GM12878 (cell line): ENCODE measurements at regions not wholly inside any gene's neighbourhood (a gene's known extent, or its start where the extent isn't known, plus 50 kb on each side); places are given as distances from the start of the nearest gene placed in this dataset.

ENCODE experiments used
- ATAC-seq: fragments of 200-7000 bp; cut with Tn5 transposase; 3 replicates; pipeline ENCODE4 v1.9.1; 2020; ENCODE audit warnings: mild to moderate bottlenecking, moderate library complexity
- BruUV-seq: library from RNA; stranded (reverse); fragments of 400-500 nt; replicated peaks from 2 replicates; lab custom pipeline; 2021; lab: Mats Ljungman, UMichigan
- CTCF ChIA-PET: fragments of 300-600 bp; sonication (Branson Sonifier 250); formaldehyde crosslinking; extraction: SDS; loops from one replicate; lab custom pipeline; 2021; ENCODE audit warnings: inconsistent platforms; lab: Yijun Ruan, JAX
- POLR2A ChIA-PET: fragments of 350-600 bp; formaldehyde crosslinking; extraction: SDS; loops from one replicate; lab custom pipeline; 2021; ENCODE audit warnings: inconsistent platforms; lab: Charles Lee
- RAD21 ChIA-PET: fragments of 300-600 bp; sonication (Branson Sonifier 250); formaldehyde crosslinking; loops from one replicate; lab custom pipeline; 2023; ENCODE audit warnings: antibody characterized with exemption; ENCODE audit not compliant: unreplicated experiment; lab: Charles Lee
- SMC1A ChIA-PET: fragments of 300-600 bp; sonication (Branson Sonifier 250); formaldehyde crosslinking; loops from one replicate; lab custom pipeline; 2023; ENCODE audit not compliant: unreplicated experiment, uncharacterized antibody; lab: Charles Lee
- DNase-seq: peaks from one replicate; pipeline ENCODE4 v3.0.0-alpha.2; 2011; ENCODE audit warnings: low read depth, low spot score
- FAIRE-seq: peaks from 3 replicates; lab custom pipeline; 2011; peaks lifted over from hg19 to GRCh38; lab: Jason Lieb, UNC
- H2AFZ ChIP-seq: 2 replicates; pipeline ENCODE4 v1.6.0; 2011; ENCODE audit warnings: low read depth, low read length, control low read depth; ENCODE audit not compliant: control insufficient read depth
- H3K27ac ChIP-seq: 2 replicates; pipeline ENCODE4 v1.5.1; 2011; ENCODE audit warnings: control low read depth; ENCODE audit not compliant: control insufficient read depth, insufficient read depth
- H3K27me3 ChIP-seq, 2 experiments: replicated peaks in 1 of 2; 2 replicates each; pipeline versions ENCODE4 v1.6.0 to v1.6.1; 2011; ENCODE audit warnings: low read length in 1 of 2; ENCODE audit not compliant: control insufficient read depth in 2 of 2, insufficient read depth in 2 of 2
- H3K36me3 ChIP-seq, 2 experiments: 2 replicates each; pipeline ENCODE4 v1.5.1; 2011; ENCODE audit warnings: low read length in 1 of 2; ENCODE audit not compliant: control insufficient read depth in 2 of 2, insufficient read depth in 2 of 2
- H3K4me1 ChIP-seq: 2 replicates; pipeline ENCODE4 v1.6.1; 2011; ENCODE audit warnings: mild to moderate bottlenecking, low read length, moderate library complexity, mixed read lengths; ENCODE audit not compliant: control insufficient read depth, insufficient read depth
- H3K4me2 ChIP-seq: 2 replicates; pipeline ENCODE4 v1.6.0; 2011; ENCODE audit warnings: control low read depth; ENCODE audit not compliant: control insufficient read depth, insufficient read depth
- H3K4me3 ChIP-seq: fragments of 200-600 bp; sonication (generic); 2 replicates; pipeline ENCODE4 v1.5.1; 2016
- H3K79me2 ChIP-seq: 2 replicates; pipeline ENCODE4 v1.6.0; 2011; ENCODE audit warnings: low read length; ENCODE audit not compliant: control insufficient read depth, insufficient read depth
- H3K9ac ChIP-seq: 2 replicates; pipeline ENCODE4 v1.8.0; 2011; ENCODE audit warnings: low read length, control low read depth, mixed read lengths; ENCODE audit not compliant: control insufficient read depth, insufficient read depth
- H3K9me3 ChIP-seq: replicated peaks from 3 replicates; pipeline ENCODE4 v1.5.1; 2011; ENCODE audit warnings: mild to moderate bottlenecking, low read length; ENCODE audit not compliant: control insufficient read depth, insufficient read depth
- H4K20me1 ChIP-seq: 2 replicates; pipeline ENCODE4 v1.6.0; 2011; ENCODE audit not compliant: control insufficient read depth, insufficient read depth
- BCL3 ChIP-seq: IDR thresholded peaks from 2 replicates; pipeline ENCODE4 v1.6.1; 2011; ENCODE audit warnings: borderline replicate concordance, low read depth, mild to moderate bottlenecking, moderate library complexity, low read length; ENCODE audit not compliant: insufficient read depth, poor library complexity, severe bottlenecking
- CHD1 ChIP-seq: IDR thresholded peaks from 2 replicates; pipeline ENCODE4 v1.6.1; 2012; ENCODE audit warnings: low read depth, low read length, improper control_type of control experiment
- CHD2 ChIP-seq: IDR thresholded peaks from 2 replicates; pipeline ENCODE4 v1.6.1; 2011; ENCODE audit warnings: low read depth, low read length, improper control_type of control experiment, borderline replicate concordance
- DPF2 ChIP-seq: fragments of 450-650 bp; IDR thresholded peaks from 2 replicates; pipeline ENCODE4 v1.6.1; 2017; ENCODE audit warnings: mild to moderate bottlenecking
- HSF1 ChIP-seq: fragments of 150-350 bp; IDR thresholded peaks from 2 replicates; pipeline ENCODE4 v1.6.1; 2014; ENCODE audit warnings: mild to moderate bottlenecking, low read depth, low read length
- PAX5 ChIP-seq: IDR thresholded peaks from 2 replicates; pipeline ENCODE4 v1.6.1; 2011; ENCODE audit warnings: low read depth, low read length, borderline replicate concordance
- RUNX3 ChIP-seq: IDR thresholded peaks from 2 replicates; pipeline ENCODE4 v1.6.1; 2012; ENCODE audit warnings: low read length, inconsistent platforms
- STAT3 ChIP-seq: IDR thresholded peaks from 2 replicates; pipeline ENCODE4 v1.6.1; 2011; ENCODE audit warnings: low read depth, low read length, improper control_type of control experiment
- TCF12 ChIP-seq: IDR thresholded peaks from 2 replicates; pipeline ENCODE4 v1.6.1; 2011; ENCODE audit warnings: low read depth, mild to moderate bottlenecking, low read length
- ZNF24 ChIP-seq: fragments of 450-650 bp; IDR thresholded peaks from 2 replicates; pipeline ENCODE4 v1.6.1; 2017; ENCODE audit warnings: antibody characterized with exemption, mild to moderate bottlenecking
- ZNF592 ChIP-seq: fragments of 450-650 bp; IDR thresholded peaks from 2 replicates; pipeline ENCODE4 v1.6.1; 2017; ENCODE audit warnings: mild to moderate bottlenecking, moderate library complexity
- WGBS: methylation state at CpG from one replicate; pipeline ENCODE4 v1.1.6; 2016; ENCODE audit warnings: low lambda C conversion rate; ENCODE audit not compliant: insufficient replicate concordance, insufficient coverage; ENCODE audit errors: missing lambda C conversion rate; 5-methylcytosine and 5-hydroxymethylcytosine counted together
- in situ Hi-C: fragments of 300-500 bp; cut with MboI; formaldehyde crosslinking; loops from 9 replicates; pipeline ENCODE4 v1.14.3; 2018; ENCODE audit warnings: mixed read lengths
- intact Hi-C: fragments of 100-400 bp; cut with micrococcal nuclease; formaldehyde crosslinking; loops from one replicate; pipeline ENCODE4 v1.14.2; 2022; ENCODE audit not compliant: unreplicated experiment
- TF ChIP-seq, protein P1 (sequence below): IDR thresholded peaks from 2 replicates; pipeline ENCODE4 v1.6.1; 2012; ENCODE audit warnings: low read depth, low read length, improper control_type of control experiment
- TF ChIP-seq, protein P2 (sequence below): IDR thresholded peaks from 2 replicates; pipeline ENCODE4 v1.6.1; 2011; ENCODE audit warnings: low read depth, mild to moderate bottlenecking, low read length, moderate library complexity, borderline replicate concordance; ENCODE audit errors: extremely low read depth
- TF ChIP-seq, protein P3 (sequence below): IDR thresholded peaks from 2 replicates; pipeline ENCODE4 v1.6.1; 2012; ENCODE audit warnings: low read depth, low read length, improper control_type of control experiment

DNA sequence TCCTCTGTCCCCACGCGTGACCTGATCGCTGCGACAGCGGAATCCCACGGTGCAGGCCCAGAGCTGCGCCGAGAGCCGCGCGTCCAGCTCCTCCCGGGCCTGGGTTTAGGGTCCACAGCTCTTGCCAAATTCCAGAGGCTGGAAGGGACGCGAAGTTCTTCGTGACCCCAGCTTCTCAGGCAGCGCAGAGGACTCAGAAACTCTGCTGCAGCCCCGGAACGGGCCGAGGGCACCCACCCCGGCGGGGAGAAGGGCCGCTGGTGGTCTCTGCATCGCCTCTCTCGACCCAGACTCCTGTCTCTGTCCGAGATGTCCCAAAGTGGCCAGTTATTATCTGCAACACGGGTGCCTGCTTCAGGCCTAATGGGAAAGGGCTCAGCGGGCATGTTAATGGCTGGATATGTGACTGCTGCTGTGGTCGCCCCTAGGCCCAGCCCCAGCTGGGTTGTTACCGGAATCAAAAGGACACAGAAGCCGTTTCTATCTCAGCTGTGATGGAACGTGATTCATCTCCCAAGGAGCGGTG, 236.4 kb downstream of the VRK1 start:
- Histone ChIP-seq H3K4me1 (no peaks in the 10 kb centered on the region; the same call in 1 of the 2 replicates), H3K36me3 (no peaks in the 10 kb centered on the region), H3K27me3 (no peaks in the 10 kb centered on the region), H3K79me2 (no peaks in the 10 kb centered on the region), H3K9me3 (no peaks in the 10 kb centered on the region; the same call in 1 of the 3 replicates), H3K9ac (no peak overlapping the region), H3K27ac (no peak overlapping the region), H4K20me1 (no peaks in the 10 kb centered on the region), H2AFZ (no peak overlapping the region), H3K4me3 (no peak overlapping the region), H3K4me2 (no peak overlapping the region)
- ChIA-PET SMC1A (no interaction called here), CTCF (no interaction called here), RAD21 (no interaction called here), POLR2A (no interaction called here)
- no TSS peak for BruUV-seq
- FAIRE-seq (no peak), ATAC-seq (no peak), DNase-seq (no peak)
- in situ Hi-C loops, result no loop called here
- intact Hi-C loops, result no loop called here
- WGBS, result 42% methylated on average over 32 of the region's 32 CpGs
- TF ChIP-seq BCL3 (no peak), ZNF592 (no peak), STAT3 (no peak), DPF2 (no peak), CHD1 (no peak), HSF1 (no peak), CHD2 (no peak), TCF12 (no peak), PAX5 (no peak), RUNX3 (no peak), ZNF24 (no peak)
- TF ChIP-seq, protein P1, sequence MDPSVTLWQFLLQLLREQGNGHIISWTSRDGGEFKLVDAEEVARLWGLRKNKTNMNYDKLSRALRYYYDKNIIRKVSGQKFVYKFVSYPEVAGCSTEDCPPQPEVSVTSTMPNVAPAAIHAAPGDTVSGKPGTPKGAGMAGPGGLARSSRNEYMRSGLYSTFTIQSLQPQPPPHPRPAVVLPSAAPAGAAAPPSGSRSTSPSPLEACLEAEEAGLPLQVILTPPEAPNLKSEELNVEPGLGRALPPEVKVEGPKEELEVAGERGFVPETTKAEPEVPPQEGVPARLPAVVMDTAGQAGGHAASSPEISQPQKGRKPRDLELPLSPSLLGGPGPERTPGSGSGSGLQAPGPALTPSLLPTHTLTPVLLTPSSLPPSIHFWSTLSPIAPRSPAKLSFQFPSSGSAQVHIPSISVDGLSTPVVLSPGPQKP, result no peak
- TF ChIP-seq, protein P2, sequence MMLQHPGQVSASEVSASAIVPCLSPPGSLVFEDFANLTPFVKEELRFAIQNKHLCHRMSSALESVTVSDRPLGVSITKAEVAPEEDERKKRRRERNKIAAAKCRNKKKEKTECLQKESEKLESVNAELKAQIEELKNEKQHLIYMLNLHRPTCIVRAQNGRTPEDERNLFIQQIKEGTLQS, result no peak
- TF ChIP-seq, protein P3, sequence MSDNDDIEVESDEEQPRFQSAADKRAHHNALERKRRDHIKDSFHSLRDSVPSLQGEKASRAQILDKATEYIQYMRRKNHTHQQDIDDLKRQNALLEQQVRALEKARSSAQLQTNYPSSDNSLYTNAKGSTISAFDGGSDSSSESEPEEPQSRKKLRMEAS, result no peak
